ENCODE measurements at regions not wholly inside any gene's neighbourhood (a gene's known extent, or its start where the extent isn't known, plus 50 kb on each side); places are given as distances from the start of the nearest gene placed in this dataset.
"Not testable (repeated sequence)": the region's sequence is repeated elsewhere in the genome, so short reads cannot be mapped to it uniquely, and the experiment has no call there.

DNA sequence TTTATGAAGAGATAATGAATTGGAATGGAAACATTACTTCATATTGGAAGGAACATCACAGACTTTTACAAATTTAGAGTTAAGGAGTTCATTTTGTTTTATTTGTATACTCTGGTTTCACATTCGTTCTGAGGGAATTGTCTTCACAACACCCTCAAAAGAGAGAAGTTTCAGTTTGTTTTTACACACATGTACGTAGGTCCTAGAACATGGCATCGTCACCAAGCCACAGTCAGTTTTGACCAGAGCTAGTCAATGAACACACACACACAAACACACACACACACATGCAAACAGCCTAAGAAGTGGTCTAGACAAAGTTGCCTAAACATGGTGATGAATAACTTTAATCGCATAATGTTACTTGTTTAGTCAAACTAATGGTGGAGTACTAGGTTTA is 427.9 kb upstream of the BCHE start:
- TF ChIP-seq, protein P1, sequence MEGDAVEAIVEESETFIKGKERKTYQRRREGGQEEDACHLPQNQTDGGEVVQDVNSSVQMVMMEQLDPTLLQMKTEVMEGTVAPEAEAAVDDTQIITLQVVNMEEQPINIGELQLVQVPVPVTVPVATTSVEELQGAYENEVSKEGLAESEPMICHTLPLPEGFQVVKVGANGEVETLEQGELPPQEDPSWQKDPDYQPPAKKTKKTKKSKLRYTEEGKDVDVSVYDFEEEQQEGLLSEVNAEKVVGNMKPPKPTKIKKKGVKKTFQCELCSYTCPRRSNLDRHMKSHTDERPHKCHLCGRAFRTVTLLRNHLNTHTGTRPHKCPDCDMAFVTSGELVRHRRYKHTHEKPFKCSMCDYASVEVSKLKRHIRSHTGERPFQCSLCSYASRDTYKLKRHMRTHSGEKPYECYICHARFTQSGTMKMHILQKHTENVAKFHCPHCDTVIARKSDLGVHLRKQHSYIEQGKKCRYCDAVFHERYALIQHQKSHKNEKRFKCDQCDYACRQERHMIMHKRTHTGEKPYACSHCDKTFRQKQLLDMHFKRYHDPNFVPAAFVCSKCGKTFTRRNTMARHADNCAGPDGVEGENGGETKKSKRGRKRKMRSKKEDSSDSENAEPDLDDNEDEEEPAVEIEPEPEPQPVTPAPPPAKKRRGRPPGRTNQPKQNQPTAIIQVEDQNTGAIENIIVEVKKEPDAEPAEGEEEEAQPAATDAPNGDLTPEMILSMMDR (IDR thresholded peaks at IDR 0.05) = no peak
- H3K4me1 ChIP-seq (ENCODE audit: control insufficient read depth in 1 of 2, low read depth in 2 of 2) = no peaks in the 10 kb centered on the region
- ATAC-seq (ENCODE audit: insufficient number of reproducible peaks, low FRiP score, low read depth) (no peak), DNase-seq (ENCODE audit: low spot score) (no peak)
- no peak overlapping the region for H3K27ac ChIP-seq
- H3K27me3 ChIP-seq (replicated peaks; ENCODE audit: insufficient read depth) = no peaks in the 10 kb centered on the region
- no peaks in the 10 kb centered on the region for H3K36me3 ChIP-seq
- H3K9me3 ChIP-seq = no peaks in the 10 kb centered on the region
- H3K4me3 ChIP-seq = no peak overlapping the region

DNA sequence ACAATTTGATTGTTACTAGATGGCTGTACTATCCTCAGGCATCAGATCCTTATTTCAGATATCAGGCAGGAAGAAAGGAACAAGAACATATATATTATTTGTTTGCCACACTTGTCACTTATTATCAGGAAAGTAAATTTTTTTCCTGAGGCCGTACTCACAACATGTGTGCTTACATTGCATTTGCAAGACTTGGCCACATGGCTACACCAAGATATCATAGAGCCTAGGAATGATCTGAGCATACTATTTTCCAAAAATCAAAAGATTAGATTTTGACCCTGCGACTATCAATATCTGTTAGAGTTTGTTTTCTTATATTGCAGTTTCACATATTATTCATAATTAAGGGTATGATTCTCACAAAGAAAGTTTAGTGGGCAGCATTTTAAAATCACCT is 426.2 kb upstream of the BCHE start:
- H3K4me1 ChIP-seq (ENCODE audit: control insufficient read depth in 1 of 2, low read depth in 2 of 2) = no peaks in the 10 kb centered on the region
- TF ChIP-seq, protein P1 (IDR thresholded peaks at IDR 0.05) = no peak
- ATAC-seq (ENCODE audit: insufficient number of reproducible peaks, low FRiP score, low read depth) (no peak), DNase-seq (ENCODE audit: low spot score) (no peak)
- H3K9me3 ChIP-seq = no peaks in the 10 kb centered on the region
- no peak overlapping the region for H3K4me3 ChIP-seq
- H3K27me3 ChIP-seq (replicated peaks; ENCODE audit: insufficient read depth) = no peaks in the 10 kb centered on the region
- H3K36me3 ChIP-seq = no peaks in the 10 kb centered on the region
- no peak overlapping the region for H3K27ac ChIP-seq

DNA sequence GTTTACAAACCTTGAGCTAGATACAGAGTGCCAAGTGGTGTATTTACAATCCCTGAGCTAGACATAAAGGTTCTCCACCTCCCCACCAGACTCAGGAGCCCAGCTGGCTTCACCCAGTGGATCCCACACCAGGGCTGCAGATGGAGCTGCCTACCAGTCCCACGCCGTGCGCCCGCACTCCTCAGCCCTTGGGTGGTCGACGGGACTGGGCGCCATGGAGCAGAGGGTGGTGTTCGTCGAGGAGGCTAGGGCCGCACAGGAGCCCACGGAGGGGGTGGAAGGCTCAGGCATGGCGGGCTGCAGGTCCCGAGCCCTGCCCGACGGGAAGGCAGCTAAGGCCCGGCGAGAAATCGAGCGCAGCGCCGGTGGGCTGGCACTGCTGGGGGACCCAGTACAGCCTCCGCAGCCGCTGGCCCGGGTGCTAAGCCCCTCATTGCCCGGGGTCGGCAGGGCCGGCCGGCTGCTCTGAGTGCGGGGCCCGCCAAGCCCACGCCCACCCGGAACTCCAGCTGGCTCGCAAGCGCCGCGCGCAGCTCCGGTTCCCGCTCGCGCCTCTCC is 421.1 kb upstream of the BCHE start:
- not testable (repeated sequence) for H3K36me3 ChIP-seq; H3K27ac ChIP-seq; ATAC-seq (ENCODE audit: insufficient number of reproducible peaks, low FRiP score, low read depth); H3K4me1 ChIP-seq (ENCODE audit: control insufficient read depth in 1 of 2, low read depth in 2 of 2); DNase-seq (ENCODE audit: low spot score); H3K27me3 ChIP-seq (replicated peaks; ENCODE audit: insufficient read depth); H3K9me3 ChIP-seq; H3K4me3 ChIP-seq

DNA sequence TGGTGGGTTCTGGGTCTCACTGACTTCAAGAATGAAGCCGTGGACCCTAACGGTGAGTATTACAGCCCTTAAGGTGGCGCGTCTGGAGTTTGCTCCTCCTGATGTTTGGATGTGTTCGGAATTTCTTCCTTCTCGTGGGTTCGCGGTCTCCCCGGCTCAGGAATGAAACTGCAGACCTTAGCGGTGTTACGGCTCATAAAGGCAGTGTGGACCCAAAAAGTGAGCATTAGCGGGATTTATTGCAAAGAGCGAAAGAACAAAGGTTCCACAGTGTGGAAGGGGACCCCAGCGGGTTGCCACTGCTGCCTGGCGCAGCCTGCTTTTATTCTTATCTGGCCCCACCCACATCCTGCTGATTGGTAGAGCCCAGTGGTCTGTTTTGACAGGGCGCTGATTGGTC is 420.5 kb upstream of the BCHE start:
- Histone ChIP-seq H3K27ac (no peak overlapping the region), H3K27me3 (replicated peaks; ENCODE audit: insufficient read depth) (no peaks in the 10 kb centered on the region), H3K4me1 (ENCODE audit: control insufficient read depth in 1 of 2, low read depth in 2 of 2) (no peaks in the 10 kb centered on the region), H3K4me3 (no peak overlapping the region), H3K36me3 (no peaks in the 10 kb centered on the region), H3K9me3 (no peaks in the 10 kb centered on the region)
- TF ChIP-seq, protein P1 (IDR thresholded peaks at IDR 0.05) = no peak
- no peak for DNase-seq (ENCODE audit: low spot score)
- no peak for ATAC-seq (ENCODE audit: insufficient number of reproducible peaks, low FRiP score, low read depth)

DNA sequence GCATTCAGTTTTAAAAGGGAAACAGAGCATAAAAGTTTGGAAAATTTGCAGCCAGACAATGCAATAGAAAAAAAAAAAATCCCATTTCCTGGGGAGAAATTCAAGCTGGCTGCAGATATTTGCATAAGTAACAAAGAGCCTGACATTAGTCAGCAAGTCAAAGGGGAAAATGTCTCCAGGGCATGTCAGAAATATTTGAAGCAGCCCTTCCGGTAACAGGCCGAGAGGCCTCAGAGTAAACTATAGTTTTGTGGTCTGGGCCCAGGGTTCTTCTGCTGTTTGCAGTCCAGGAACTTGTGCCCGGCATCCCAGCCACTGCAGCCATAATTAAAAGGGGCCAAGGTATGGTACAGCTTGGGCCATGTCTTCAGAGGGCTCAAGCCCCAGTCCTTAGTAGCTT is 411.6 kb upstream of the BCHE start:
- H3K4me1 ChIP-seq (ENCODE audit: control insufficient read depth in 1 of 2, low read depth in 2 of 2) = no peaks in the 10 kb centered on the region
- no peaks in the 10 kb centered on the region for H3K36me3 ChIP-seq
- no peaks in the 10 kb centered on the region for H3K9me3 ChIP-seq
- no peaks in the 10 kb centered on the region for H3K27me3 ChIP-seq (replicated peaks; ENCODE audit: insufficient read depth)
- H3K4me3 ChIP-seq = no peak overlapping the region
- TF ChIP-seq, protein P1 (IDR thresholded peaks at IDR 0.05) = no peak
- ATAC-seq (ENCODE audit: insufficient number of reproducible peaks, low FRiP score, low read depth) (no peak), DNase-seq (ENCODE audit: low spot score) (no peak)
- no peak overlapping the region for H3K27ac ChIP-seq

DNA sequence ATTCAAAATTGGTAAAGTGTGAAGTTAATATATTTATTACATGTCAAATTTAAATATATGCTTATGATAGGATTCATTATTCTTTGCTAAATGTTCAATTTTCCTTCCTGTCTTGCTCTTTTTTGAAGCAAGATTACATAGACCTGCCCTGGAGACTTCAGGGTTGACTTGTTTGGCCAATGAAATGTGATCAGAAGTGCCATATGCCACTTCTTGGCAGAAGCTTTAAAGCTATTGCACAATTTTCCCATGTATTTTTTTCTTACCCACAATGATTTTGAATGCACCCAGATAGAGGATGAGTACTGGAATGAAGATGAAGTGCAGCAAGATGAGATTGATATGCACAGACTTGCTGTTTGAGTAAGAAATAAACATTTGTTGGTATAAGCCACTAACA is 406.3 kb upstream of the BCHE start:
- no peak overlapping the region for H3K4me3 ChIP-seq
- H3K27ac ChIP-seq = no peak overlapping the region
- H3K27me3 ChIP-seq (replicated peaks; ENCODE audit: insufficient read depth) = no peaks in the 10 kb centered on the region
- no peaks in the 10 kb centered on the region for H3K4me1 ChIP-seq (ENCODE audit: control insufficient read depth in 1 of 2, low read depth in 2 of 2)
- H3K9me3 ChIP-seq = no peaks in the 10 kb centered on the region
- DNase-seq (ENCODE audit: low spot score) (no peak), ATAC-seq (ENCODE audit: insufficient number of reproducible peaks, low FRiP score, low read depth) (no peak)
- H3K36me3 ChIP-seq = no peaks in the 10 kb centered on the region
- TF ChIP-seq, protein P1 (IDR thresholded peaks at IDR 0.05) = no peak
